ENCODE measurements at regions not wholly inside any gene's neighbourhood (a gene's known extent, or its start where the extent isn't known, plus 50 kb on each side); places are given as distances from the start of the nearest gene placed in this dataset.

DNA sequence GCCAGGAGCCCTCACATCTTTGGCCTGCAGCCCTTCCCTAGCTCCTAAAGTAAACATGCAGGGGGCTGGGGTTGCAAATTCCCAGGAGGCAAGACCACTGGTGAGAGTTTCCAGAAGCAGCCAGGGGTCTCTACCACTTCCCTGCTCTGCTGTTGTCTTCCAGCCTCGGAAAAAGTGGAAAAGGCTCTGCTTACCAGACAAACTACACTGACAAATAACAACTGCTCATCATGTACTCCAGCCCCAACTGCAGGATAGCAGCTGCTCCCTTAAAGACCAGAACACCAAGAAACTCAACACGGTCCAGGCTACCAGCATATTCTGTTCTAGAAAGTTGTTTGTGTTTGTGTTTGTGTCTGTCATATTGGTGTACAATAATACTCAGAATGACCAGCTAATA is 187.5 kb upstream of the MARCKS start:
- TF ChIP-seq, protein P1, sequence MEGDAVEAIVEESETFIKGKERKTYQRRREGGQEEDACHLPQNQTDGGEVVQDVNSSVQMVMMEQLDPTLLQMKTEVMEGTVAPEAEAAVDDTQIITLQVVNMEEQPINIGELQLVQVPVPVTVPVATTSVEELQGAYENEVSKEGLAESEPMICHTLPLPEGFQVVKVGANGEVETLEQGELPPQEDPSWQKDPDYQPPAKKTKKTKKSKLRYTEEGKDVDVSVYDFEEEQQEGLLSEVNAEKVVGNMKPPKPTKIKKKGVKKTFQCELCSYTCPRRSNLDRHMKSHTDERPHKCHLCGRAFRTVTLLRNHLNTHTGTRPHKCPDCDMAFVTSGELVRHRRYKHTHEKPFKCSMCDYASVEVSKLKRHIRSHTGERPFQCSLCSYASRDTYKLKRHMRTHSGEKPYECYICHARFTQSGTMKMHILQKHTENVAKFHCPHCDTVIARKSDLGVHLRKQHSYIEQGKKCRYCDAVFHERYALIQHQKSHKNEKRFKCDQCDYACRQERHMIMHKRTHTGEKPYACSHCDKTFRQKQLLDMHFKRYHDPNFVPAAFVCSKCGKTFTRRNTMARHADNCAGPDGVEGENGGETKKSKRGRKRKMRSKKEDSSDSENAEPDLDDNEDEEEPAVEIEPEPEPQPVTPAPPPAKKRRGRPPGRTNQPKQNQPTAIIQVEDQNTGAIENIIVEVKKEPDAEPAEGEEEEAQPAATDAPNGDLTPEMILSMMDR (conservative IDR thresholded peaks at IDR 0.05; ENCODE audit: low read depth, low read length) = no peak
- H3K4me3 ChIP-seq (ENCODE audit: low read depth, low read length) = no peak overlapping the region
- no peak for DNase-seq (ENCODE audit: low read depth)

DNA sequence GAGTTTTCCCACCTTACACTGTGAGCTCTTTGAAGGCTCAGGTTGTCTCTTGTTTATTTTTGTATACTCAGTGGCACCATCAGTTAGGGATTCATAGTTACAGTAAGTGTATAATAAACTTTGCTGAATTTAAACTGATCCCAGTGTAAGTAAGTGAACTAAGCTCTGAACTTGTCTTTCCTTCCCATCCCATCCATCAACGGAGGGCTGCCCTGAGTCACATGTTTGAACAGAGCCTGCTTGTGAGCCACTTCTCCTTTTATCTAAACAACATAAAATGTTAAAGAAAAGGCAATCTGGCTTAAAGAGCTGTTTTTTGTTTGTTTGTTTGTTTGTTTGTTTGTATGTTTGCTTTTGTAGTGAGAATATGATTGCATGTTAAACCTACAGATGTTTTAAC is 185.7 kb upstream of the MARCKS start:
- TF ChIP-seq, protein P1 (conservative IDR thresholded peaks at IDR 0.05; ENCODE audit: low read depth, low read length) = no peak
- no peak for DNase-seq (ENCODE audit: low read depth)
- H3K4me3 ChIP-seq (ENCODE audit: low read depth, low read length) = no peak overlapping the region

DNA sequence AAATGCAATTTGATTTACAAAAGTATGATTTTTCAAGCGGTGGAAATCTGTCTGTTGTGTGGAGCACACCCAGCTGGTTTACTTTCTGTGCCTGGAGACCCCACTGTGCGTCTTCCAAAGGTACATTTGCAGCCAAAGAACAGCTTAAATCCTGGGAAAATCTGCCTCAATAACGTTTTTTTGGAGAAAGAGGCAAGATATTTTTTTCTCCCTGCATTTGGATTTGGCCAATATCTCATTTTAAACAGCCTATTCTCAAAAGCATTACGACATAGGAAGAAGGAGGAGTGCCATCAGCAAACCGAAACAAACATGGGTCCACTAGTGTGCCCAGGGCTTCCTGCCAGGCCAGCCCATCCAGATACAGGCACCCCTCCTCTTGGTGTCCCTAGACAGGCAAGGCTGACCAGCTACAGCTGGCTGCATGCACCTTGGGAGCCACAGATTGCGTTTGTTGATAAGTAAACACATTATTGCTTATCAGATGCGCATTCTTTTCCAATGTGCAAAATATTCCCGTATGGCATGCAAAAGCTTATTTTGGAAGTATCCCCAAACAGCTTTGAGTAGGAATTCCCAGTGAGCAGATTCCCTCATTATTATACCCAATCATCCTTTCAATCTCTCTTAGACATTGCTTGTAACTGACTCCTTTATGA is 184.5 kb upstream of the MARCKS start:
- no peak overlapping the region for H3K4me3 ChIP-seq (ENCODE audit: low read depth, low read length)
- TF ChIP-seq, protein P1 (conservative IDR thresholded peaks at IDR 0.05; ENCODE audit: low read depth, low read length) = no peak
- DNase-seq (ENCODE audit: low read depth) = no peak

DNA sequence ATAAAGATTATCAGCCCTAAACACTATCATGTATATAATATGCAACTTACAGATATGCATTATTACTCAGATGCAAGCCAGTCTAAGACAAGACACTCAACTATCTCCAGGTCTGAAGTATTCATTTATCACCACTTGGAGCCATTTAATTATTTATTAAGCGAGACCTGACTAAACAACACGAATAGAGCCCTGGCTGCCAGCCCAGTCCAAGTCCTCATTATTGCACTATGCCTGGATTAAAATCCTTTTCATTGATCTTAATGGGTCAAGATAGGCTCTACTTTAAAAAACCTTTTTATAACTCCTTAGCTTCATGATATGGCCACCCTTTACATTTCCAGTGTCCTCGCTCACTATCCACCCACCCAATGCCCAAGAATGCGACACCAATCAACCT is 183.1 kb upstream of the MARCKS start:
- H3K4me3 ChIP-seq (ENCODE audit: low read depth, low read length) = no peak overlapping the region
- DNase-seq (ENCODE audit: low read depth) = no peak
- TF ChIP-seq, protein P1 (conservative IDR thresholded peaks at IDR 0.05; ENCODE audit: low read depth, low read length) = no peak

DNA sequence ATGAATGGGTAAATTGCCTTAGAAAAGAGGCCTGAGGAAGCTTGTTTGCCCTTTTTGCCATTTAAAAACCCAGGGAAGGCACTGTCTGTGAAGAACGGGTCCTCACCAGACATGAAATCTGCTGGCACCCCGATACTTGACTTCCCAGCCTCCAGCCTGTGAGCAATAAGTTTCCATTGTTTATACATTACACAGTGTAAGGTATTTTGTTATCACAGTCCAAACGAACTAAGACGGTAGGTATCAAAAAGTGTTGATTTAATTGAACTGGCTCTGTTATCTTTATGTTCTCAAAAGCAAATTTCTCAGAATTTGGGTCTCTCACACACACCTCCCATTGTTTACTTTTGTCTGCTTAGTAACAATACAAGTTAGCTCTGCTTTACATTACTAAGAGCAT is 181.1 kb upstream of the MARCKS start:
- no peak for DNase-seq (ENCODE audit: low read depth)
- TF ChIP-seq, protein P1 (conservative IDR thresholded peaks at IDR 0.05; ENCODE audit: low read depth, low read length) = no peak
- H3K4me3 ChIP-seq (ENCODE audit: low read depth, low read length) = no peak overlapping the region

DNA sequence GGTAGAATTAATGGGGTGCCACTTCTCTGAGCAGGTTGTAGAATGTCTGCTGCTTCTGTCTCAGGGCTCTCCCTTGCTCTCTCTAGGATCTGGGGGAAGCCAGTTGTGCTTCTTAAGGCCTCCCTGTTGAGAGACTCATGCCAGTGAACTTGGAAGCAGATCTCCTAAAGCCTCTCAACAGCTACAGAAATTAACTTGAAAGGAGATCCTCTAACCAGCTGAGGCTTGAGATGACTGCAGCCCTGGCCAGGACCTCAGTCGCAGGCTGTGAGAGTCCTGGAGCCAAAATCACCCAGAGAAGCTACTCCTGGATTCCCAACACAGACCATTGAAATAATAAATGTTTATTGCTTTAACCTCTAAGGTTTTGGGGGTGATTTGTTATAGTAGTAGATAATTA is 180.2 kb upstream of the MARCKS start:
- TF ChIP-seq, protein P1 (conservative IDR thresholded peaks at IDR 0.05; ENCODE audit: low read depth, low read length) = no peak
- H3K4me3 ChIP-seq (ENCODE audit: low read depth, low read length) = no peak overlapping the region

DNA sequence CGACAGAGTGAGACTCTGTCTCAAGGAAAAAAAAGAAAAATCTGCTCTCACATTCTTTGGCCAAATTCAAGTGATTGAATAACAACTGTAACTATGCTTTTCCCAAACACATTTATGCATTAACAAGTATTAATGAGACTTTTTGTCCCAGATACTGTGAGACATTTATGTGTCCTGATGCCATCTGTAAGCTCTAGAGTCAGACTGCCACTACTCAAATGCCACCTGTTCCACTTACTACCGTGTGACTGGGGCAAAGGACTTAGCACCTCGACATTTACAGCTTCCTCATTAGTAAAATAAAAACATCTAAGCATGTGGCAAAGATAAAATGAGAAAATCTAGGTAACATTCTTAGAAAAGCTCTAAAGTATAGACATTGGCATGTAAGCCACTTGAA is 178.1 kb upstream of the MARCKS start:
- DNase-seq (ENCODE audit: low read depth) = no peak
- H3K4me3 ChIP-seq (ENCODE audit: low read depth, low read length) = no peak overlapping the region
- TF ChIP-seq, protein P1 (conservative IDR thresholded peaks at IDR 0.05; ENCODE audit: low read depth, low read length) = no peak

More for the DNA sequence above, 180.2 kb upstream of the MARCKS start:
- no peak for DNase-seq (ENCODE audit: low read depth)
